GM21367 (cell line): ENCODE measurements at regions not wholly inside any gene's neighbourhood (a gene's known extent, or its start where the extent isn't known, plus 50 kb on each side); places are given as distances from the start of the nearest gene placed in this dataset.

Source experiments
- ATAC-seq: cut with Tn5 transposase; IDR thresholded peaks from one replicate; pipeline ENCODE4 v1.9.1; 2021; ENCODE audit not compliant: unreplicated experiment

DNA sequence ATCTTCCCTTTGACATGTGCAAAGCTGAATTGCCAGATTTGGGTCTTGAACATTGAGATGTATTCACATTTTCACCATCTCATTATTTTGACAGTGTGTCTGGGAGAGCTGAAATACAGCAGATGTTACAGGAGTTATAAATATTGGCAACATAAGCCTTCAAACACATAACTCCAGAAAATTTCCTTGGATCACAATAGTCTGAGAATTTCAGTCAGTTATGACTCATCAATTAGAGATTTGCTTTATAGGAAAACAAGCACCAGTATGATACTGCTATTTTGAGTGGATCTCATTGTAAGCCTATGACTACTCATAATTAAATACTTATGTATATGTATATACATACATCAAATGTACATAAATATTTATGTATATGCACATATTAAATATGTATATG, 1171.8 kb downstream of the AMY1C start:
- ATAC-seq = no peak

DNA sequence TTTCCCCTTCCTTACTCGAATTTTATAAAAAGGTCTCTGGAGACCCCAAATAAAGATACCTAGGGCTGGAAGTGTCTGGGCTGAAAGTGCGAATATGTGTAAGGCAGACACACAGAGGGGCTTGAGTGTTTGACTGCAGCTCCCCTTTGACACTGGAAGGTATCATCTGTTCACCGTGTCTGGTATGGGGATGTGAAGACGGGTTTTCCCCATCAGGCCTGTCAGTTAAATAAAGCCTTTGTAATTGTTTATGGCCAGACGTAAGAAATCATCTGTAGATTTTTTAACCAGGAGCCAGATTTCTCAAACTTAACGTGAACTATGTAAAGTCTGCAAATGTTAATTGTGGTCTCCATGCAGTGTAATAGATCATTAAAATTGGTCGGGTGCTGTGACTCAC, 1173.4 kb downstream of the AMY1C start:
- no peak for ATAC-seq

DNA sequence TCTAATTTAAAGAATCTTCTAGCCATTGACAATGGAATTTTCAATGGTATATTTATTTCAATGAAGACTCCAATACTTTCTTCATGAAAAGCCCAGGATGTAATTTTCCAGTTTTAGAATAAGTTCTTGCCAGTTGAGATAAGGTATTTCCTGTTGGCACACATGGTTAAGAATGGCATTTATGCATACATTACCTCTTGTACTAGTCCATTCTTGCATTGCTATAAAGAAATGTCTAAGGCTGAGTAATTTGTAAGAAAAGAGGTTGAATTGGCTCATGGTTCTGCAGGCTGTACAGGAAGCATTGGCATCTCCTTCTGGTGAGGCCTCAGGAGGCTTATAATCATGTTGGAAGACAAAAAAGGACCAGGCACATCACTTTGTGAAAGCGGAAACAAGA, 1179.6 kb downstream of the AMY1C start:
- no peak for ATAC-seq

DNA sequence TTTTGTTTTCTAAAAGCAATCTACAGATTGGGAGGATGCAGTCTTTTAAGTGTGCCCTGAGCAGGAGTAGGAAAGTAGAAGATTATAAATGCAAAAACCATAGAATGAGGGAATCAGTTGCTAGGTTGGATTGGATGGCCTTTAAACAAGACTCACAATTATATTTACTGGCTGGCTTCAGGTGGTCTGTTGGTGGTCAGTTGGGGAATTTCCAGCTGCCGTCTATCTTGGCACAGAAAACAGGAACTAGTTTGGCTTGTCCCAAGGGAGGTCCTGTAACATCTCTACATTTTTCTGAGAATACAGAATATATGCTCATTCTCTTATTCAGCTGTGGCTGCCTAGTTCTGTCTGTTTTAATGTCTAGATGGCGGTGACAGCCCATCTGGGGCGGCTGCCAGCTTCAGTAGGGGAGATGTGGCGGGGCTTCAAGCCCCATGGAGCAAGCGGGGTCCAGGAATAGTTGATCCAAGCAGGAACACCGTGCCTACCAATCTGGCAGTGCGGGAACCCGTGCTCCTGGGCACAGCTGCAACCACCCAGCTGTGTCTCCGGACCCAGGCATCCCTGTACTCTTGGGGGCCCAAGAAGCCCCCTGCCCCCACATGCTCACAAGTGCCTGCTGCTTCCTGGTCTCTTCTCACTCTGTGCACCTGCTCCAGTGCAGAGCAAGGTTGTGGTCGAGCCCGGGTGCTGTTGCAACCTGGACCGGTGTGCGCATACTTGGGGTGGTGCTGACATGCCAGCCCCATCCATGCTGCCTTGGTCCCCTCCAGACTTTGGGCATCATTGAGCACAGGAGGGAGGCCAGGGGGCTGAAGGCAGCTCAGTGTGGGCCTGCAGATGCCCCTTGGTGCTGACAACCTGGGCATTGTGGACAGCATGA, 1182.6 kb downstream of the AMY1C start:
- ATAC-seq = no peak

GRCh38 chr1:104932949-104933679, 1183.4 kb downstream of the AMY1C start:
- ATAC-seq = no peak

DNA sequence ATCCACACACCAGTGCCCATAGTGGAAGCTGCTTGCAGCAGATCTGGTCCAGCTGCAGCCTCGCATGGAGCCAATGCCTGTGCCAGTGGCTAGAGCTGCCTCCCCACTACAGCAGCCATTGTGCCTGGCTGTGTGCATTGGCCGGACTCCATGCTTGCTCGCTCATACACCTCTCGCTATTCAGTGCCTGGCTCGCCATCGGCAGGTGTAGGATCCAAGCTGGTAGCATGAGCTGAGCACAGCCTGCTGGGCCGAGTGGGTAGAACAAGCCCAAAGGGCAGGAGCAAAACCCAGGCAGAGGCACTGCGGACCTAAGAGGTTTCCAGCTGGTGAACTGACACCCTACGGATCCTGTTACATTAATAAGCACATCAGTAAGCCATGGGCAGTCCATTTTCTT, 1184.1 kb downstream of the AMY1C start:
- ATAC-seq = no peak

- ATAC-seq = no peak
These were observed 1195.7 kb downstream of the AMY1C start for GRCh38 chr1:104945406-104945805.

- no peak for ATAC-seq
These were observed 1197.0 kb downstream of the AMY1C start for GRCh38 chr1:104946558-104947210.

DNA sequence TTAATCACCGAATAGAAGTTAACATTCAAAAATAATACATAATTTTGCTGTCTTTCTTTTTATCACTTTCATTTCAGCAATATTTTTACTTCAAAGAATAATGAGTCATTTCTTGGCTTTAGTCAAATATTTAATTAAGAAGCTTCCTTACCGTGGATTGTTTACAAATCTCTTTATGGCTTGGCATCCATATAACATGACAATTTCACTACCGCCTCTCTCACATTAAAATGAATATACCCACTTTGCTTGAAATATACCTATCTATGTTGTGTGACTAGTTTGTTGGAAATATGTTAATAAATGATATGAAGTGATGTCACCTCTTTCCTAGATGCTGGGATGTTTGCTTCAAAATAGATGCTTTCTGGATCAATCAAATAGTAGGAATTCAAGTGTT, 1203.9 kb downstream of the AMY1C start:
- ATAC-seq = no peak

GRCh38 chr1:104973516-104973915, 1223.8 kb downstream of the AMY1C start:
- ATAC-seq = no peak

- no peak for ATAC-seq
These were observed 1230.0 kb downstream of the AMY1C start for GRCh38 chr1:104979651-104980050.

DNA sequence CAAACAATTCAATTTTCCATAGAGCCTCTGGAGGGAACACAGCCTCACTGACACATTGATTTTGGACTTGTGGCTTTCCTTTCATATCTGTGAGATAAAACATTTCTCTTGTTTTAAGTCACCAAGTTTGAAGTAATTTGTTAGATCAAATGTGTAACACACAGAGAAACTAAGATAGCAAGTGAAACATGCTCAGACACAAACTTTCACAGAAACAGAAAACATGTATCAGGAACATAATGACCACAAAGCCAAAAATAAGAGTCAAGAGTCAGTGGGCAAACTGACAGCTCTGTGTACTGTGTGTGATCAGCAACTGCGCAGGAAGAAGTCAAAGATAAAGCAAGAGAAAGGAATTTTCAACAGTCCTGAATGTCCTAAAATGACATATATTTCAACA, 1237.5 kb downstream of the AMY1C start:
- ATAC-seq = peak; percentile 98

- ATAC-seq = no peak
These were observed 1239.3 kb downstream of the AMY1C start for GRCh38 chr1:104989012-104989411.

GRCh38 chr1:104991702-104992101, 1242.0 kb downstream of the AMY1C start:
- ATAC-seq = no peak

DNA sequence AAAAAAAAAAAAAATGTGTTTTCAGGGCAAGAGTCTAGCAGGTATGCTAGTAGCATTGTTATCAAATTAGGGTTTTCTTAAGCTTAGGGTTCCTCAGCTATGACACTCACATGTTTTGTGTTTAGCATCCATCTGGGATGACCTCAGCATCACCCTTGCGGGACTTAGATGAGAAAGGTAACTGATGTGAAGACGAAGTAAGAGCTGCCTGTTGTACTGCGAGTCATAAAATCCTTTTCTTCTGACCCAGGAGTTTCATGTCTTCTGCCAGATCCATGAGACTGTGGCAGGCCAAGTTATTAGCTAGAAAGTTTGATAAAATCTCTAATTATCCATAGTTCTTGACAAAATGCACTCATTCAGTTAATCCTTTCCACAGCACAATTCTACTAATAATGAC, 1251.1 kb downstream of the AMY1C start:
- ATAC-seq = no peak

GRCh38 chr1:105004515-105004914, 1254.8 kb downstream of the AMY1C start:
- no peak for ATAC-seq

- no peak for ATAC-seq
These were observed 1256.0 kb downstream of the AMY1C start for GRCh38 chr1:105005594-105006195.

GRCh38 chr1:105017587-105017986, 1267.9 kb downstream of the AMY1C start:
- no peak for ATAC-seq

GRCh38 chr1:105023719-105024118, 1274.0 kb downstream of the AMY1C start:
- no peak for ATAC-seq

DNA sequence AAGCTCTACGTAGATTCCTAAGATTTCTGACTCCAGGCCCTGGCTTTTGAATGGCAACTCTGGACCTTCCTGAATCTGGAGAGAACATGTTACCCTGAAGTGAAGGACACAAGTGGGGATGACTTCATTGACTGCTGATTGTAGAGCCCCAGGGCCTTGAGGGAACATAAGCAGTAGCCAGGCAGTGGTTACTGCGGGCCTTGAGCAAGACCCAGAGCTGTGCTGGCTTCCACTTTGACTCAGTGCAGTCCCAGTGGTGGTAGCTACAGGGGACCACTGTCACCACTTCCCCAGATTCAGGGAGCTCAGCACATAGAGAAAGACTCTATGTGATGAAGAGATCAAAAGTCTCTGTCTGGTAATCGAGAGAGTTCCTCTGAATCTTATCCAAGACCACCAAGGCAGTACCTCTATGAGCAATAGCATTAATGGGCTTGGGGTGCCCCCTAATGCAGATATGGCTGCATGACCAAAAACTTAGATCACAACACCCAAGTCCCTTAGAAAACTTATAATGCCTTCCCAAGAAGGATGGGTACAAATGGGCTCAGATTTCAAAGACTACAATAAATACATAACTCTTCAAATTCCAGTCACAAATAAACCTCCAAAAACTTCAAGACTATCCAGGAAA, 1278.3 kb downstream of the AMY1C start:
- ATAC-seq = no peak

DNA sequence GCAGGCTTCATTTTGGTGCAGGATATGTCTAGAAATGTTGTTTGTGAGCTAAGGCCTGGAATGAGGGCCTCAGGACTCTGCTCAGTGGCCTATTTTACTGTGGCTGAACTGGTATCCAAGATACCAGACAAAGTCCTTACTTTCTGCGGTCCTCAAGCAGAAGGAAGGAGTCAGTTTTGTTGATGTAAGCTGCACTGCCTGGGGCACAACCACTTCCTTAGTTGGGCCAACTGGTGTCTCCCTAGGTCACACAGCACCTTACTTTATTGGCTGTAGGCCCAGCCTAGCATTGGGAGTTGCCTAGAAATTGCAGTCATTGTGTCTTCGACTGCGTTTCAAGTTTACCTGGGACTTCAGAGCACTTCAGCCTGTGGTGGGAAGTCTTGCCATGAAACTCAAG, 1322.7 kb downstream of the AMY1C start:
- no peak for ATAC-seq
